Gastrocnemius medialis (tissue), 4 donors: ENCODE measurements at regions not wholly inside any gene's neighbourhood (a gene's known extent, or its start where the extent isn't known, plus 50 kb on each side); places are given as distances from the start of the nearest gene placed in this dataset.

ENCODE experiments used
- CTCF ChIP-seq, 5 experiments: fragments of 450-650 bp in 3 of 5; fragments of 200-600 bp in 2 of 5; sonication (generic) in 2 of 5; IDR thresholded peaks in 4 of 5; conservative IDR thresholded peaks in 1 of 5; 1 replicate in 4 of 5; 2 replicates in 1 of 5; pipeline ENCODE4 v1.5.1; 2016 to 2019; ENCODE audit warnings: antibody characterized with exemption in 5 of 5, mild to moderate bottlenecking in 3 of 5, moderate library complexity in 3 of 5
- POLR2A ChIP-seq, 2 donors: fragments of 450-650 bp; IDR thresholded peaks; one replicate each; pipeline ENCODE4 v1.6.1; 2017; ENCODE audit warnings: antibody characterized with exemption in 2 of 2, mild to moderate bottlenecking in 2 of 2, moderate library complexity in 2 of 2

- TF ChIP-seq CTCF (IDR thresholded peaks at IDR 0.05 in 4 of 5, conservative IDR thresholded peaks at IDR 0.05 in 1 of 5) (no peak), POLR2A (IDR thresholded peaks at IDR 0.05) (no peak)
These were observed 221.8 kb upstream of the JUN start for GRCh38 chr1:59005491-59006288.
